Uterus (tissue), 2 donors: ENCODE measurements at regions not wholly inside any gene's neighbourhood (a gene's known extent, or its start where the extent isn't known, plus 50 kb on each side); places are given as distances from the start of the nearest gene placed in this dataset.

Experiments
- POLR2A ChIP-seq, 2 donors: fragments of 450-650 bp; IDR thresholded peaks; one replicate each; pipeline ENCODE4 v1.6.1; 2016; ENCODE audit warnings: antibody characterized with exemption in 2 of 2, mild to moderate bottlenecking in 1 of 2, moderate library complexity in 1 of 2
- TF ChIP-seq, protein P1 (sequence below), 4 experiments: fragments of 200-600 bp in 2 of 4; fragments of 450-650 bp in 2 of 4; sonication (generic) in 2 of 4; IDR thresholded peaks; one replicate each; pipeline ENCODE4 v1.5.1; 2016 to 2019; ENCODE audit warnings: antibody characterized with exemption in 4 of 4, mild to moderate bottlenecking in 2 of 4, moderate library complexity in 1 of 4

DNA sequence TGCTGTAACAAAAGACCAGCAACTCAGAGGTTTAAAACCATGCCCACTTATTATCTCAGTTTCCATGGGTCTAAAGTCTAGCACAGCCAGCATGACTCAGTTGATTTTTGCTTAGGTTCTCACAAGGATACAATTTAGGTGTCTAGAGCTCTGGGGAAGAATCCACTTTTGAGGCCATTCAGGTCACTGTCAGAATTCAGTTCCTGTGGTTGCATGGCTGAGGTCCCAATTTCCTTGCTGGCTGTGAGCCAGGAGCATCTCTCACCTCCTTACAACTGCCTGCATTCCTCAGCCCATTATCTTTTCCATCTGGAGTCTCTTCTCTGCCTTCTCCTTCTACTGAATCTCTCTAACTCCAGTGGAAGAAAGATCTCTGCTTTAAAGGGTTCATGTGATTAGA is 240.5 kb upstream of the CFAP20DC start:
- TF ChIP-seq, protein P1, sequence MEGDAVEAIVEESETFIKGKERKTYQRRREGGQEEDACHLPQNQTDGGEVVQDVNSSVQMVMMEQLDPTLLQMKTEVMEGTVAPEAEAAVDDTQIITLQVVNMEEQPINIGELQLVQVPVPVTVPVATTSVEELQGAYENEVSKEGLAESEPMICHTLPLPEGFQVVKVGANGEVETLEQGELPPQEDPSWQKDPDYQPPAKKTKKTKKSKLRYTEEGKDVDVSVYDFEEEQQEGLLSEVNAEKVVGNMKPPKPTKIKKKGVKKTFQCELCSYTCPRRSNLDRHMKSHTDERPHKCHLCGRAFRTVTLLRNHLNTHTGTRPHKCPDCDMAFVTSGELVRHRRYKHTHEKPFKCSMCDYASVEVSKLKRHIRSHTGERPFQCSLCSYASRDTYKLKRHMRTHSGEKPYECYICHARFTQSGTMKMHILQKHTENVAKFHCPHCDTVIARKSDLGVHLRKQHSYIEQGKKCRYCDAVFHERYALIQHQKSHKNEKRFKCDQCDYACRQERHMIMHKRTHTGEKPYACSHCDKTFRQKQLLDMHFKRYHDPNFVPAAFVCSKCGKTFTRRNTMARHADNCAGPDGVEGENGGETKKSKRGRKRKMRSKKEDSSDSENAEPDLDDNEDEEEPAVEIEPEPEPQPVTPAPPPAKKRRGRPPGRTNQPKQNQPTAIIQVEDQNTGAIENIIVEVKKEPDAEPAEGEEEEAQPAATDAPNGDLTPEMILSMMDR (IDR thresholded peaks at IDR 0.05), result no peak
- TF ChIP-seq POLR2A (IDR thresholded peaks at IDR 0.05), result no peak
